Activated B cell treated with CpG ODN at 0.5 μM for 24 hours (primary cell): ENCODE measurements at regions not wholly inside any gene's neighbourhood (a gene's known extent, or its start where the extent isn't known, plus 50 kb on each side); places are given as distances from the start of the nearest gene placed in this dataset.

Source experiments
- ATAC-seq: fragments of 200-7000 bp; cut with Tn5 transposase; one replicate; pipeline ENCODE4 v1.10.0; 2021; ENCODE audit warnings: low read depth, mild to moderate bottlenecking, moderate library complexity
- CTCF ChIA-PET: fragments of 350-600 bp; sonication (Branson Sonifier 250); formaldehyde crosslinking; loops from one replicate; lab custom pipeline; 2021; ENCODE audit warnings: antibody characterized with exemption; lab: Charles Lee
- POLR2A ChIA-PET: fragments of 350-600 bp; sonication (Branson Sonifier 250); formaldehyde crosslinking; loops from one replicate; lab custom pipeline; 2021; ENCODE audit warnings: antibody characterized with exemption; lab: Charles Lee
- DNase-seq: peaks from one replicate; pipeline ENCODE4 v3.0.0; 2022
- H3K27ac Mint-ChIP-seq: one replicate; pipeline ENCODE4 v1.8.0; 2020; ENCODE audit warnings: mixed read lengths
- H3K27me3 Mint-ChIP-seq: one replicate; pipeline ENCODE4 v1.8.0; 2021; ENCODE audit warnings: mixed read lengths
- H3K36me3 Mint-ChIP-seq: one replicate; pipeline ENCODE4 v1.8.0; 2021; ENCODE audit warnings: low read depth, mixed read lengths
- H3K4me1 Mint-ChIP-seq: one replicate; pipeline ENCODE4 v1.8.0; 2021; ENCODE audit warnings: mixed read lengths
- H3K4me3 Mint-ChIP-seq: one replicate; pipeline ENCODE4 v1.8.0; 2020; ENCODE audit warnings: mild to moderate bottlenecking, mixed read lengths
- H3K9me3 Mint-ChIP-seq: one replicate; pipeline ENCODE4 v1.8.0; 2020; ENCODE audit warnings: mixed read lengths
- intact Hi-C: fragments of 100-400 bp; cut with micrococcal nuclease; formaldehyde crosslinking; loops from one replicate; pipeline ENCODE4 v1.15.1; 2024
- TF ChIP-seq, protein P1 (sequence below): fragments of 200-600 bp; IDR thresholded peaks from one replicate; pipeline ENCODE4 v1.8.0; 2022; ENCODE audit warnings: antibody characterized with exemption, mild to moderate bottlenecking

DNA sequence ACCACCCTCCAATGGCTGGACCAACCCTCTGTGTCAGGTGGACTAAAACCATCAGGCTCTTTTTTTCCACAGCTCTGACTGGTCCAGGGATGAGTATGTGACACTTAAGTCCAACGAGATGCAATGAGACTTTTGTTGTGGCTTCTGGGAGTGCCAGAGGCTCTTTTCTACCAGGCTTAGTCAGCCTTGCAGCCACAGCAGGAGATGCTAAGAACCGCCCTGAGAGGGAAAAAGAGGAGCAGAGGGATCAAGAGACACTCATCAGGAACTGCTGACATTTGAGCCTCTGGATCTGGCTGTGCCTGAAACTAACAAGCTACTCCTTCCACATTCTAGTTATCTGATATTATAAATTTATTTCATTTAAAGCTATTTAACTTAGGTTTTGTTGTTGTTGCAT lies 270.9 kb upstream of the SULF2 start:
- Mint-ChIP-seq H3K4me1 (no peaks in the 10 kb centered on the region), H3K27me3 (peaks cover 21% of the 10 kb centered on the region), H3K27ac (no peak overlapping the region), H3K4me3 (no peak overlapping the region), H3K9me3 (peaks cover 4% of the 10 kb centered on the region), H3K36me3 (no peaks in the 10 kb centered on the region)
- CTCF ChIA-PET: no interaction called here
- intact Hi-C loops: no loop called here
- no peak for DNase-seq
- POLR2A ChIA-PET: no interaction called here
- TF ChIP-seq, protein P1, sequence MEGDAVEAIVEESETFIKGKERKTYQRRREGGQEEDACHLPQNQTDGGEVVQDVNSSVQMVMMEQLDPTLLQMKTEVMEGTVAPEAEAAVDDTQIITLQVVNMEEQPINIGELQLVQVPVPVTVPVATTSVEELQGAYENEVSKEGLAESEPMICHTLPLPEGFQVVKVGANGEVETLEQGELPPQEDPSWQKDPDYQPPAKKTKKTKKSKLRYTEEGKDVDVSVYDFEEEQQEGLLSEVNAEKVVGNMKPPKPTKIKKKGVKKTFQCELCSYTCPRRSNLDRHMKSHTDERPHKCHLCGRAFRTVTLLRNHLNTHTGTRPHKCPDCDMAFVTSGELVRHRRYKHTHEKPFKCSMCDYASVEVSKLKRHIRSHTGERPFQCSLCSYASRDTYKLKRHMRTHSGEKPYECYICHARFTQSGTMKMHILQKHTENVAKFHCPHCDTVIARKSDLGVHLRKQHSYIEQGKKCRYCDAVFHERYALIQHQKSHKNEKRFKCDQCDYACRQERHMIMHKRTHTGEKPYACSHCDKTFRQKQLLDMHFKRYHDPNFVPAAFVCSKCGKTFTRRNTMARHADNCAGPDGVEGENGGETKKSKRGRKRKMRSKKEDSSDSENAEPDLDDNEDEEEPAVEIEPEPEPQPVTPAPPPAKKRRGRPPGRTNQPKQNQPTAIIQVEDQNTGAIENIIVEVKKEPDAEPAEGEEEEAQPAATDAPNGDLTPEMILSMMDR: no peak
- ATAC-seq: no peak

DNA sequence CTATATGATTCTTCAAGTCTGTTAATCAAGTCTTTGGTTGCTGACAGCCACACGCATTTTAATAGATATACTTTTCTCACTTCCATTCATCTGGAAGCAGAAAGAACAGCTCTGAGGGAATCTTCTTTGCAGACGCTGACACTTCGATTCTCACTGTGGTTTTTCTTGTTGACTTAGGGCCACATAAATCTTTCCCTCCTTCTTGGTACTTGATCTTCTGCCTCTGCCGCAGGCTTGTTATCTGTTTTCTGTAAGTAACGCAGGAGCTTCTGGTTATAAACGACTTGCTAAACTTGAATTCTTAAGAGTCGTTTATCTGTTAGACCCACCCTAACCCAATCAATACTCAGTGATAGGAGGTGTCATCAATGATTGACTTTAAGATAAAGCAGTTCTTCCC lies 268.8 kb upstream of the SULF2 start:
- intact Hi-C loops: no loop called here
- DNase-seq: no peak
- ChIA-PET POLR2A (no interaction called here), CTCF (no interaction called here)
- Mint-ChIP-seq H3K9me3 (peaks cover 6% of the 10 kb centered on the region), H3K4me3 (no peak overlapping the region), H3K27ac (no peak overlapping the region), H3K27me3 (peaks cover 22% of the 10 kb centered on the region), H3K36me3 (no peaks in the 10 kb centered on the region), H3K4me1 (no peaks in the 10 kb centered on the region)
- TF ChIP-seq, protein P1: no peak
- no peak for ATAC-seq

DNA sequence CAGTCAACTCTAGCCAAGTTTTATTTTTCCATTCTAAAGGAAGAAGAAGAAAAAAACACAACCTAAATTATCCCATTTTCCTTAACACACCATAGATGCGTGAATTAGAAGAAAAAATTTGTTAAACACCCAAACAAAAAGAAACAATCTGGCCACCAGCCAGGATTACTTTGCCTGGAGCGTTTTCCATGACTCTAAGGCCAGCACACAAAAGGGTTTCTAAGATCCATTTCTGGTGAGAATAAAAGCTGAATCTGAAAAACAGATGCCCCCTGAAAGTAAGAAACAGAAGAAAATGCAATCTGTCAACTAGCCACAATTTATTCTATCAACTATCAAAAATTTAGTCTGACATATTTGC lies 267.2 kb upstream of the SULF2 start:
- ChIA-PET POLR2A (no interaction called here), CTCF (no interaction called here)
- no peaks in the 10 kb centered on the region for H3K36me3 Mint-ChIP-seq
- H3K27ac Mint-ChIP-seq: no peak overlapping the region
- DNase-seq (no peak), ATAC-seq (no peak)
- H3K9me3 Mint-ChIP-seq: peaks cover 6% of the 10 kb centered on the region
- peaks cover 22% of the 10 kb centered on the region for H3K27me3 Mint-ChIP-seq
- TF ChIP-seq, protein P1: no peak
- no peak overlapping the region for H3K4me3 Mint-ChIP-seq
- H3K4me1 Mint-ChIP-seq: no peaks in the 10 kb centered on the region
- intact Hi-C loops: no loop called here

DNA sequence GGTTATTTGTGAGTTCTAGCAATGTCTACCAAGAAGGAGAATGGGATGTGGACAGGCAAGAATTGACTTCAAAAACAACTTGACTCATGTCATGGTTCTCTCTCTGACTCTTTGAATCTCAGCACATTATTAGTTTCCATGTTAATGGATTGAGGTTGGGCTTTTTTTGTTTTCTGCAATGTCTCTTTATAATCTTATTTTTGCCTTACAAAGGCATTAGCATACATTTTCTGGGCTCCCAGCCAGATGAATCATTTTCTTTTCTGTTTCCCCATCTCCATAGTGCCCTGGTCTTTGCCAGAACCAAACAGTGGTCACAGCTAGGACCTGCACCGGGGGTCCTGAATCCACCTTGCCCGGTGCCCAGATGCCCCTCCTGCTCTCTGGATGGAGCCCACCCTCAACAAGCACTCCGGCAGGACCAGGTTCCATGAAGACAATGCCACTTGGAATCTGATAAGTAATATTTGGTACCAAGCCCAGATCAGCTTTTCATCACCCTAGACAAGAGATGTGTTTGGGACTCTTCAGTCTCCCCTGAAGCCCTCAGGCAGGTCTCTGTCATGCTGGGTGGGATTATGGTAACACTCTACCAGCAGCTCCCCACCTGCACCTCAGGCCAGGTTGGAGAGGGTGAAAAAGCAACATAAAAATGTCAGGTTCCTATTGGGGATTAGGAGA lies 266.7 kb upstream of the SULF2 start:
- TF ChIP-seq, protein P1: no peak
- ATAC-seq: no peak
- no peak for DNase-seq
- ChIA-PET CTCF (no interaction called here), POLR2A (no interaction called here)
- H3K36me3 Mint-ChIP-seq: no peaks in the 10 kb centered on the region
- H3K27me3 Mint-ChIP-seq: peaks cover 22% of the 10 kb centered on the region
- no peak overlapping the region for H3K27ac Mint-ChIP-seq
- H3K4me3 Mint-ChIP-seq: no peak overlapping the region
- intact Hi-C loops: no loop called here
- peaks cover 6% of the 10 kb centered on the region for H3K9me3 Mint-ChIP-seq
- no peaks in the 10 kb centered on the region for H3K4me1 Mint-ChIP-seq

DNA sequence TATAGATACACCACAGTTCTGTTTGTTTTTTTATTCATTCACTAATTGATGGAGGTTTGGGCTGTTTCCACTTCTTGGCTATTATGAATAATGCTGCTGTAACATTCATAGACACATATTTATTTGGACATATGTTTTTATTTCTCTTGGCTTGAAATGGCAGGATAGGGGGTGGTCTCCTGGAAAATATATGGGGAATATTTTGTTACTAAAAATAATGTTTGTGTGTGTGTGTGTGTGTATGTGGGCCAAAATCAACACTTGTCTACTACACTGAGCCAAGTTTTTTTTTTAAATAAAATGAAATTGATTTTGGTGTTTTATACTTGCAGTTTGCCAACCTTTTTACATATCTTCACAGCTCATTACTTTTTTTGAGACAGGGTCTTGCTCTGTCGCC lies 264.4 kb upstream of the SULF2 start:
- Mint-ChIP-seq H3K4me1 (no peaks in the 10 kb centered on the region), H3K27me3 (peaks cover 15% of the 10 kb centered on the region), H3K36me3 (no peaks in the 10 kb centered on the region), H3K27ac (no peak overlapping the region), H3K9me3 (peaks cover 6% of the 10 kb centered on the region), H3K4me3 (no peak overlapping the region)
- CTCF ChIA-PET: no interaction called here
- POLR2A ChIA-PET: no interaction called here
- TF ChIP-seq, protein P1: no peak
- no peak for DNase-seq
- intact Hi-C loops: no loop called here
- no peak for ATAC-seq
